Sciatic nerve (tissue), 2 donors: ENCODE measurements at regions not wholly inside any gene's neighbourhood (a gene's known extent, or its start where the extent isn't known, plus 50 kb on each side); places are given as distances from the start of the nearest gene placed in this dataset.
"Not testable (repeated sequence)": the region's sequence is repeated elsewhere in the genome, so short reads cannot be mapped to it uniquely, and the experiment has no call there.

ENCODE experiments used
- ATAC-seq: fragments of 200-7000 bp; cut with Tn5 transposase; one replicate; pipeline ENCODE4 v1.9.1; 2020; ENCODE audit warnings: mild to moderate bottlenecking, moderate library complexity
- DNase-seq: peaks from one replicate; pipeline ENCODE4 v3.0.0-alpha.2; 2020; ENCODE audit warnings: low spot score
- intact Hi-C: fragments of 100-400 bp; cut with DNase I; formaldehyde crosslinking; loops from one replicate; pipeline ENCODE4 v1.14.2; 2022
- donor health status: DM: no; HTN: no; CAD: no.
- donor health status: DM: no; HTN: no; CAD: no.

DNA sequence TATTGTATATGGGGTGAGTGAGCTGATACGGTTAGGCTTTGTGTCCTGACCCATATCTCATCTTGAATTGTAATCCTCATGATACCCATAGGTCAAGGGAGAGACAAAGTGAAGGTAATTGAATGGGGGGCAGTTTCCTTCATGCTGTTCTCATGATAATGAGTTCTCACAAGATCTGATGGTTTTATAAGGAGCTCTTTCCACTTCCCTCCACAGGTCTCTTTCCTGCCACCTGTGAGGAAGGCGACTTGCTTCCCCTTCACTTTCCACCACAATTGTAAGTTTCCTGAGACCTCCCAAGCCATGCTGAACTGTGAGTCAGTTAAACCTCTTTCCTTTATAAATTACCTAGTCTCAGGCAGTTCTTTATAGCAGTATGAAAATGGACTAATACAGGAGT, 255.1 kb upstream of the PAPPA start:
- DNase-seq, ATAC-seq, intact Hi-C loops: not testable (repeated sequence)

DNA sequence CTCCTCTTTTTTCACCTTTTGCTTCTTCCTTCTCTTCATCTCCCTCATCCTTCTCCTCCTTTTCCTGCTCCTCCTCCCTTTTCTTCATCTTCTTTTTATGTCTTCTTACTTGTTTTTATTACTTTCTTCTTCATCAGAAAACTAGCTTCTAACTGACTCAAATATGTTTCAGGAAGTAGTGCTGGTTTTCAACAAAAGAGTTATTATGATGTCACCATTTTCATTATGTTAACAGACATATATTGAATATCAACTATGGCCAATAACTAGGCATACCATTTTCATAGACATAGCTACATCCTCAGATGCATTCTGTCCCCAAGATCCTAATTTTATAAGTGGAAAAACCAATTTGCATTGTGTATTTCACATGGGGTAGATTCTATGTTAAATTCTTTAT, 252.9 kb upstream of the PAPPA start:
- no peak for ATAC-seq
- intact Hi-C loops, result no loop called here

DNA sequence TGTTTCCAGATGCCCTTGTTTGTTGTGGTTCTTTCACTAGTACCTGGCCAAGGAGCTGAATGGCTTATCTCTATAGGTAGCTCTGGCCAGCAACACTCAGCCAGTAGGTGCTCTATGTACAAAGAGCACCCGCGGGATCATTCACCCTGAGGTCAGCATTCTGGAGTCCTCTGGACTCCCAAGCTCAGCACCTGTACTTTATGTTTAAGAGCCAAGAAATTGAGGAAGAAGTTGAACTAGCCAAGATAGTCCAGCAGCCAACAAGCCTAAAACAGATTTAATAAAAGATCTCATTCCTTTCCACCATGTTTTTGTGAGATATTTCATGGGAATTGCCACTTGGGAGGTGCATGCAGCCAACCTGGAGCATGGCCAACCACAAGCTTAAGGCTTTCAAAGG, 242.6 kb upstream of the PAPPA start:
- DNase-seq (no peak), ATAC-seq (no peak)

More for the DNA sequence above, 252.9 kb upstream of the PAPPA start:
- DNase-seq, result no peak

GRCh38 chr9:115912086-115912485, 241.5 kb upstream of the PAPPA start:
- intact Hi-C loops, result loop anchor here (5.0 kb wide), 1 partner anchor 515 kb away; no protein-coding TSS in a partner anchor
- DNase-seq (no peak), ATAC-seq (no peak)

More for the DNA sequence above, 242.6 kb upstream of the PAPPA start:
- intact Hi-C loops, result loop anchor here (5.0 kb wide), 1 partner anchor 514 kb away; no protein-coding TSS in a partner anchor

DNA sequence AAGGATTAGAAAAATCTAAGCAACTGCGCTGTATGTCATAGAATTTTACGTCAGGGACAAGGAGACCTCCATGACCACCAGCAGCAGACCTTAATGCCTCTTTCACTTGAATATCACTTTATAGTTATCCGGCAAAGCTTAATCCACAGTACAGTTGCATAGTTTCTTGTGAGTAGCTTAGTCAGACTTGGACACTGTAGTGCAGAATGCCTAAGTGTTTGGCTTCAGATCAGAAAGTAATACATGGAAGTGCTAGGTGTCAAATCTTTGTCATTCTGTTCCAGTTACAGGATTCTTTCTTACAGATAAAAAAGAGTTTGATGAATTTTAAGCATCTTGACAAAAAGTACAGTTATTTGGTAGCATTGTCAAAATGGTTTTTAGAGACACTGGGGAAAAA, 239.9 kb upstream of the PAPPA start:
- intact Hi-C loops, result loop anchor here (5.0 kb wide), 1 partner anchor 516 kb away; no protein-coding TSS in a partner anchor
- DNase-seq (no peak), ATAC-seq (no peak)

DNA sequence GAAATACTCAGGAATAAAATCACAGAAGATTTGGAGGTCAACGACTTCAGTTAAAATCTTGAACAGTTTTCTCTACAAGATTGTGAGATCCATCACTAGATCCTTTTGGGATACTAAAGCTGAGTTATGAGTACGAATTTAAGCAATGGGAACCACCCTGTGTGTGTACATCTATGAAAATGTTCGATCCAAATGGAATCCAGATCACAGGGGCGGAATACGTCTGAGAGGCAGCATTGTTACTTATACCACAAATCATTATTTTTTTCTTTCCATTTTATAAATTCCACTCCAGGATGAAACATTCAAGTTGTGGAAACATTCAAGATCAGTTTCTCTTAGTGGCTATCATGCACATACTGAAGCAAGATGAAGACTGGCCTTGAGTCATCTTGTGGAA, 239.3 kb upstream of the PAPPA start:
- DNase-seq (no peak), ATAC-seq (no peak)
- intact Hi-C loops, result loop anchor here (5.0 kb wide), 1 partner anchor 517 kb away; no protein-coding TSS in a partner anchor

DNA sequence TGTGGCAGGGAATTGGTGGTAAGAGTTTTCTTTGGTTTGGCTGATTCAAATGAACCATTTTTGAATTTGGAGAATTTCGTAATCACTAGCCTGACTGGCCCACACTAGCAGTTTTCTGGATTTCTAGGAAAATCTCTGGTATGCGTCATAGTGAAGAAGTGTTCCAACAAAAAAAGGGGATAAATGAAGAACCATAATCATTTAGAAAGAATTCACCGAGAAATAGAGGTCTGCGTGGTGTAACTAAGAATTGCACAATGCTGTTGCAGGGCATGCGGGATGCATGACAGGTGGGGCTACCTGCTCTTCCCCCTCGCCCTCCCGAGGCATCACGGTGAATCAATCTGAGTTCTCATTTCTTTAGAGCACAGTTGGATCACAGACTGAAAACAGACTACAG, 232.3 kb upstream of the PAPPA start:
- ATAC-seq, result peak; percentile 85
- intact Hi-C loops, result no loop called here

DNA sequence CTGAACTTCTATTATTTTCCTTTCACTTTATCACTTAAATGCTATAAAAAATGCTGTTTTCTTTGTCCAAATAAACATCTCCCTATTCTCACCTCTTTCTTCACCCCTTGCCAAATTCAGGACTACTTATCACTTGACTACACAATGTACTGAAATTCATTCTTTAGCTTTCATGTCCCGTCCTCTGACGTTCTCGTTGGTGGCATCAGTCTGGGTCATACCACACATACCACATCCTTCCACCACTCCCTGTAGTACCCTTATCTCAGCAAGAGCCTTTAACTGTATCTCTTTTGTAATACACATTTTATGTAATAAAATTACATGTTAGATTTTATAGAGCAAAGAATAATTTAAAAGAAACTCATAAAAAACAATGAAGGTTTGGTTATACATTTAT, 231.1 kb upstream of the PAPPA start:
- ATAC-seq, result no peak

More for the DNA sequence above, 232.3 kb upstream of the PAPPA start:
- no peak for DNase-seq

DNA sequence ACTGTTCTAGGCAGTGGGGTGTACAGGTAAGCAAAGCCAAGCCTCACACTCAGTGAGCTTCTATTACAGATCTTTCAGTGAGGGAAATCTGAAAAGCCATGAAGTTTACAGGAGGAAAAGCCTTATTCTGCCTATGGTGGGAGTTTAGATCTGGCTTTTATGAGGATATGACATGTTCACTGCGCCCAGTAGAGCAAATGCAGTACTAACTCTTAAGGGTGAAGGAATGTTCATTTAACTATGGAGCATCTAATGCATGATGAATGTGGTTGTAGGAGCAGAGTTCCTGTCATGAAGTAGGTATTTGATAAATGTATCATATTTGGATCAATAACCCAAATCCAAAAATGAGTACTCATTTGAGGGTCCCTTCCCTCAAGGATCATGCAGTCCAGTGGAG, 230.2 kb upstream of the PAPPA start:
- DNase-seq (no peak), ATAC-seq (no peak)
- intact Hi-C loops, result no loop called here

More for the DNA sequence above, 231.1 kb upstream of the PAPPA start:
- DNase-seq, result no peak
- intact Hi-C loops, result no loop called here

GRCh38 chr9:115923903-115924668, 229.5 kb upstream of the PAPPA start:
- peak; percentile 76 for ATAC-seq
- intact Hi-C loops, result no loop called here
- no peak for DNase-seq

DNA sequence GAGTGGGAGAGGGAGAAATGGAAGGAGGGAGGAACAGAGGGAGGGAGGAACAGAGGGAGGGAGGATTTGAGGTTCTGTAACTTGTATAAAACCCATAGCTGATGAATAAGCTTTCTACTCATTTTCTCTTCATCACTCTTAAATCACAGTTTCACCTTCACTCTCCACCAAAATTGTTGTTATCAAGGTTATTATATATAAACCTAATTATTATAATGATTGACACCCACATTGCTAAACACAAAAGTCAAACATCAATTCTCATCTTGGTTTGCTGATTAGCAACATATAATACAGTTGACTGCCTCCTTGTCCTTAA, 229.0 kb upstream of the PAPPA start:
- ATAC-seq (no peak), DNase-seq (no peak)
- intact Hi-C loops, result no loop called here

DNA sequence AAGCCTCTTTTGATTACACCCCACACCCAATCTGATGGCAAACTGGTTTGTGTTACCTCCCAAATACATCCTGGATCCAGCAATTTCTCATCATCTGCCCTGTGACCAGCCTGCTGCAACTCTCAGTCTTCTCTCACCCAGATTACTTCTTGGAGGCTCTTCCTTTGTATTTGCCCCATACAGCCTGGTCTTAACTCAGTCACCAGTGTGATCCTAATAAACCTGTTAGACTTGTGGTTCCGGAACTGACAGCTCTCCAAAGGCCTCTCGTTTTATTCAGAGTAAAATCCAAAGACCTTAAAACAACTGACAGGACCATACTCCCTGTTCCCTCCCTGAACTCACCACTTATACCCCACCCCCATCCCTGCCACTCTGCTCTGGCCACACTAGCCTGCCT, 228.2 kb upstream of the PAPPA start:
- ATAC-seq, result no peak
- DNase-seq, result no peak
- intact Hi-C loops, result no loop called here

GRCh38 chr9:115930472-115930871, 223.1 kb upstream of the PAPPA start:
- intact Hi-C loops, result no loop called here
- ATAC-seq, result no peak
- no peak for DNase-seq

- intact Hi-C loops, result no loop called here
- ATAC-seq, result no peak
- no peak for DNase-seq
Observed at GRCh38 chr9:115938479-115938878, 215.1 kb upstream of the PAPPA start.

GRCh38 chr9:115939065-115939765, 214.4 kb upstream of the PAPPA start:
- intact Hi-C loops, result no loop called here
- DNase-seq (no peak), ATAC-seq (no peak)

- no peak for ATAC-seq
- intact Hi-C loops, result no loop called here
- DNase-seq, result no peak
Observed at GRCh38 chr9:115941561-115942315, 211.9 kb upstream of the PAPPA start.

DNA sequence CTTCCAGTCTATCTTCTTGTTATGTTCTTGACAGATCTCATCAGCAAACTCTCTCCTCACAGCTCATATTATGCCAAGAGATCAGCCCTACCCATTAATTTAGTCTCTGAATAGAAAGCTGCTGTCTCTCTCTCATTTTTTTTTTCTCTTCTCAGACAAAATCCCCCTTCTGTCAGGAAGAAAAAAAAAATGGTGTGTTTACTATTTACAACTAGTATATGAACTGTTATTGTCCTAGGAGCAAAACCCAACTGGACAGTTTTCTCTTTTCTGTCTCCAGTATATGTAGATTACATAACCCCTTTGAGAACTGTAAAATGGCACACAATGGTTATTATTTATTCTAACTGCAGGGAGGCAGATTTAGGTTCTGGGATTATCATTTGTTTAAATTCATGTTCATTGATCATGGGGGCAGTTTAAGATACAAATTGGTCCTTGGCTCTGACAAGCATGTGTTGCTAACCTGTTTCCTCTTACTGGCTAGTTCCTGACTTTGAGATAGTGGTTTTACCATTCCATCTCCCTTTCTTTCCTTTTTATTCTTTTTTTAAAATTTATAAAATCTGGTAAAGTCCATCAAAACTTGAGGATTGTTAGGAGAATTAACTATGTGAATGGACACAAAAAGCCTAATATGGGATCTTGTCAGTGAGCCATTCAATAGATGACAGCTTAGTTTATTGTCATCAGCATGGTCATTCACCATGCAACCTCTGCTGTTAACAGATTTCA, 210.0 kb upstream of the PAPPA start:
- DNase-seq (no peak), ATAC-seq (no peak)
- intact Hi-C loops, result no loop called here

DNA sequence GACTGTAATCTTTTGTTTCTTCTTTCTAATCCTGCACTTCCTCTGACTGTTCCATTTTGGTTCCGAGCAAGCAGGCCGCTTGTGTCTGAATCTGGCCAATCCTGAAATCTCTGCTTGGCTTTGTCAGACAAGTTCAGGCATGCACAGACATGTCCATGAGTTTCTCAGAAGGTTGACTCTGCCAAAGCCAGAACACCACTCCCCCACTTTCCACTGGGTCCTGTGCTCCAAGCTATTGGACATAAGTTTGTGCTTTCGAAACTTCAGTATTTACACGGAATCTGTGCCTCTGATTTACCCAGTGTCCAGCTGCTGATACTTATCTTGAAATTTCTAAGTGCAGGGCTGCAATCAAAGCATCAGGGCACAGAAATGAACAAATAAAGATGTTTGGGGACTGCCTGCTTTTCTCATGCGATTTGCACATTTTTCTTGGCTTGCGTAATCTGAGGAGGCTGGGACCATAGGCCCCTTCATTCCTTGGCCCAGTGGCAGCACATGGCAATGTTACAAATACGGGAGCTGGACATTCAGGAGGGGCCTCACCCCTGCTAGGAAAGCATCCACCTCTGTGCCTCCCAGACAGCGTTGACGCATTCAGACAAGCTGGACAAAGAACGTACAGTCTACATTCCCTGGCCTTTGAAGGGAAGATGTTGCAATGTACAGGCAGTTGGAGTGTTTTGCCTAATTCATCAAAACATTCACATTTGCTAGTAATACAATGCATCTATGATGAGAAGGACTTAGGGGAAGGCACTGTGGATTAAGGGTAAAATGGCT, 209.2 kb upstream of the PAPPA start:
- intact Hi-C loops, result no loop called here
- DNase-seq (peak; percentile 65), ATAC-seq (peak; percentile 96)
